Caco-2 (cell line): ENCODE measurements at regions not wholly inside any gene's neighbourhood (a gene's known extent, or its start where the extent isn't known, plus 50 kb on each side); places are given as distances from the start of the nearest gene placed in this dataset.

ENCODE experiments used
- BruUV-seq: library from RNA; stranded (reverse); fragments of 400-500 nt; replicated peaks from 2 replicates; lab custom pipeline; 2021; lab: Mats Ljungman, UMichigan
- CTCF ChIA-PET: fragments of 300-600 bp; sonication (Branson Sonifier 250); formaldehyde crosslinking; loops from one replicate; lab custom pipeline; 2022; ENCODE audit warnings: antibody characterized with exemption; lab: Charles Lee
- POLR2A ChIA-PET: fragments of 300-600 bp; sonication (Branson Sonifier 250); formaldehyde crosslinking; loops from one replicate; lab custom pipeline; 2022; ENCODE audit warnings: antibody characterized with exemption; lab: Charles Lee
- DNase-seq, 2 experiments: peaks; one replicate each; pipeline versions ENCODE4 v3.0.0 to v3.0.0-alpha.2; 2020 to 2022
- H3K27me3 ChIP-seq: replicated peaks from 2 replicates; pipeline ENCODE4 v1.6.0; 2011; ENCODE audit warnings: low read length; ENCODE audit not compliant: control insufficient read depth, insufficient read depth
- H3K36me3 ChIP-seq: 2 replicates; pipeline ENCODE4 v1.5.1; 2011; ENCODE audit warnings: low read length; ENCODE audit not compliant: control insufficient read depth, insufficient read depth
- H3K4me1 ChIP-seq: fragments of 250-450 bp; sonication (Bioruptor Pico); 2 replicates; pipeline ENCODE4 v1.5.1; 2020; ENCODE audit warnings: mild to moderate bottlenecking
- H3K4me3 ChIP-seq: 2 replicates; pipeline ENCODE4 v1.5.1; 2011; ENCODE audit warnings: low read depth, mild to moderate bottlenecking, control low read depth, low read length
- H3K9me3 ChIP-seq: fragments of 250-450 bp; sonication (Bioruptor Pico); 2 replicates; pipeline ENCODE4 v1.5.1; 2020; ENCODE audit warnings: mild to moderate bottlenecking, moderate library complexity
- H3K27ac Mint-ChIP-seq: one replicate; pipeline ENCODE4 v1.8.0; 2022; ENCODE audit warnings: mixed read lengths; ENCODE audit not compliant: unreplicated experiment
- H3K27me3 Mint-ChIP-seq: one replicate; pipeline ENCODE4 v1.8.0; 2022; ENCODE audit warnings: mixed read lengths; ENCODE audit not compliant: insufficient read depth, unreplicated experiment
- H3K36me3 Mint-ChIP-seq: one replicate; pipeline ENCODE4 v1.8.0; 2022; ENCODE audit warnings: mild to moderate bottlenecking, mixed read lengths; ENCODE audit not compliant: insufficient read depth, unreplicated experiment
- H3K4me1 Mint-ChIP-seq: one replicate; pipeline ENCODE4 v1.8.0; 2022; ENCODE audit warnings: low read depth, mixed read lengths; ENCODE audit not compliant: unreplicated experiment
- H3K4me3 Mint-ChIP-seq: one replicate; pipeline ENCODE4 v1.8.0; 2022; ENCODE audit warnings: mild to moderate bottlenecking, moderate library complexity, mixed read lengths; ENCODE audit not compliant: unreplicated experiment
- H3K9me3 Mint-ChIP-seq: one replicate; pipeline ENCODE4 v1.8.0; 2022; ENCODE audit warnings: mixed read lengths; ENCODE audit not compliant: unreplicated experiment
- intact Hi-C: fragments of 100-400 bp; cut with micrococcal nuclease; formaldehyde crosslinking; loops from one replicate; pipeline ENCODE4 v1.10.0; 2022; ENCODE audit not compliant: unreplicated experiment
- TF ChIP-seq, protein P1 (sequence below), 2 experiments: fragments of 200-600 bp in 1 of 2; IDR thresholded peaks; 1 replicate in 1 of 2; 2 replicates in 1 of 2; pipeline versions ENCODE4 v1.5.1 to v1.8.0; 2011 to 2022; ENCODE audit warnings: antibody characterized with exemption in 1 of 2, control low read depth in 1 of 2, inconsistent platforms in 1 of 2, low read depth in 1 of 2, low read length in 1 of 2, mild to moderate bottlenecking in 1 of 2, moderate library complexity in 1 of 2; ENCODE audit not compliant: insufficient read depth in 1 of 2, severe bottlenecking in 1 of 2, unreplicated experiment in 1 of 2

DNA sequence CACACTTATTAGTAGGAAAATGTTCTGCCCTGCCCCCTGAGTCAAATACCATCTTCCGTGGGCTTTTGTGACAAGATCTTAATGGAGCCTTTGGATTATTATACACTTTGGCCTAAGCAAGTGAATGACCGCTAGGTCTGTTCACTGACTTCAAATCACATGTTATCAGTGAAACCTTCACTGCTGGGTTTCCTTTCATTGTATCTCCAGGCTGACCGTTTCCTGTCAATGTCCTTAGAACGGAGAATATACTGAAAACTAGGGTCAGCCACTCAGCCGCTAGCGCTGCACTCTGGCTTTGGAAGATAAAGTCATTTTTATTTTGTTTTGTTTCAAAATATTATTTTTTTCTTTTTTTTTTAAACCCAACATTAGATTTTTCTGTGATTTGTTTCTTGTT is 107.0 kb upstream of the TLL1 start:
- H3K9me3 Mint-ChIP-seq = no peaks in the 10 kb centered on the region
- CTCF ChIA-PET = no interaction called here
- no peak overlapping the region for H3K4me3 Mint-ChIP-seq
- POLR2A ChIA-PET = no interaction called here
- H3K27me3 Mint-ChIP-seq = no peaks in the 10 kb centered on the region
- TF ChIP-seq, protein P1, sequence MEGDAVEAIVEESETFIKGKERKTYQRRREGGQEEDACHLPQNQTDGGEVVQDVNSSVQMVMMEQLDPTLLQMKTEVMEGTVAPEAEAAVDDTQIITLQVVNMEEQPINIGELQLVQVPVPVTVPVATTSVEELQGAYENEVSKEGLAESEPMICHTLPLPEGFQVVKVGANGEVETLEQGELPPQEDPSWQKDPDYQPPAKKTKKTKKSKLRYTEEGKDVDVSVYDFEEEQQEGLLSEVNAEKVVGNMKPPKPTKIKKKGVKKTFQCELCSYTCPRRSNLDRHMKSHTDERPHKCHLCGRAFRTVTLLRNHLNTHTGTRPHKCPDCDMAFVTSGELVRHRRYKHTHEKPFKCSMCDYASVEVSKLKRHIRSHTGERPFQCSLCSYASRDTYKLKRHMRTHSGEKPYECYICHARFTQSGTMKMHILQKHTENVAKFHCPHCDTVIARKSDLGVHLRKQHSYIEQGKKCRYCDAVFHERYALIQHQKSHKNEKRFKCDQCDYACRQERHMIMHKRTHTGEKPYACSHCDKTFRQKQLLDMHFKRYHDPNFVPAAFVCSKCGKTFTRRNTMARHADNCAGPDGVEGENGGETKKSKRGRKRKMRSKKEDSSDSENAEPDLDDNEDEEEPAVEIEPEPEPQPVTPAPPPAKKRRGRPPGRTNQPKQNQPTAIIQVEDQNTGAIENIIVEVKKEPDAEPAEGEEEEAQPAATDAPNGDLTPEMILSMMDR (IDR thresholded peaks at IDR 0.05; ENCODE audit: insufficient read depth in 1 of 2, low read depth in 1 of 2, low read length in 1 of 2, severe bottlenecking in 1 of 2, unreplicated experiment in 1 of 2) = no peak
- no peak for DNase-seq
- Histone ChIP-seq H3K9me3 (no peaks in the 10 kb centered on the region), H3K27me3 (no peaks in the 10 kb centered on the region), H3K4me1 (no peaks in the 10 kb centered on the region), H3K36me3 (no peaks in the 10 kb centered on the region), H3K4me3 (no peak overlapping the region)
- no peak overlapping the region for H3K27ac Mint-ChIP-seq
- no peaks in the 10 kb centered on the region for H3K36me3 Mint-ChIP-seq
- intact Hi-C loops = no loop called here
- H3K4me1 Mint-ChIP-seq = no peaks in the 10 kb centered on the region
- BruUV-seq = no TSS peak

DNA sequence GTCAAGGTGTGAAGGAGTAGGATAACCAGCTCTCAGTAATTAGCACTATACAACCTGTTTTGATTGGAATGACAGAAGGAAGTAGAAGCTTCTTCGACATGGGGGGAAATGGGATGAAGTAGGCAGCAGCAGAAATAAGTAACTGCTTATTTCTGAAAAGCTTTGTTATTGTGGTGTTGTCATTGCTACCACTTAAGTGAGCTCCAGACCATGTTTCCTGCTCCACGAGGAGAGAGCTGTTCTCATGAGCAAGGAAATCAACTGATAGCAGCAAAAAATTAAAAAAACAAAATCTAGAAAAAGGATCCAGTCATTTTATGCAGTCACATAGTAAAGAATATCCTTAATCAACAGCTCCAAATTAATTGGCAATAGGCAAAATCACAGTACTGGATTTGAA is 106.1 kb upstream of the TLL1 start:
- H3K9me3 ChIP-seq = no peaks in the 10 kb centered on the region
- Mint-ChIP-seq H3K4me1 (no peaks in the 10 kb centered on the region), H3K27me3 (no peaks in the 10 kb centered on the region), H3K27ac (no peak overlapping the region), H3K4me3 (no peak overlapping the region), H3K36me3 (no peaks in the 10 kb centered on the region), H3K9me3 (no peaks in the 10 kb centered on the region)
- TF ChIP-seq, protein P1 (IDR thresholded peaks at IDR 0.05; ENCODE audit: insufficient read depth in 1 of 2, low read depth in 1 of 2, low read length in 1 of 2, severe bottlenecking in 1 of 2, unreplicated experiment in 1 of 2) = no peak
- CTCF ChIA-PET = no interaction called here
- H3K4me1 ChIP-seq = no peaks in the 10 kb centered on the region
- H3K36me3 ChIP-seq = no peaks in the 10 kb centered on the region
- POLR2A ChIA-PET = no interaction called here
- H3K4me3 ChIP-seq = no peak overlapping the region
- no peak for DNase-seq
- no peaks in the 10 kb centered on the region for H3K27me3 ChIP-seq
- no TSS peak for BruUV-seq
- intact Hi-C loops = no loop called here

DNA sequence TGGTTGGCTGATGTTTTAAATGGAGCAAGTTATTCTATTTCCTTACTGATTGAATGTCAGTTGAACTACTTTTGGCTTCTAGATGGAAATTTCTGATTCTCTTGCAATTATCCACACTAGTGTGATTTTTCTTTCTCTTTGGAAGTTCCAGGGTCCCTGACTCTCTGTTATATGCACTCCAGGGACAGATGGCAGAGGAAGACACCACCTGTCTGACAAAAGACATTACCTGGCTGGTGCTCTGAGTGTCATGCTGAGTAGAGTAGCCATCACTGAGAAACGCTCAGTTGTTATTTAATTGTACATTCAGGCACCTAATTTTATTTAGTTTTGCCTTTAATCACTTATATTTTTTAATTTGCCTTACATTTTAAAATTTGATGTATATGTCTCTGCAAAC is 105.4 kb upstream of the TLL1 start:
- H3K36me3 ChIP-seq = no peaks in the 10 kb centered on the region
- ChIA-PET CTCF (no interaction called here), POLR2A (no interaction called here)
- TF ChIP-seq, protein P1 (IDR thresholded peaks at IDR 0.05; ENCODE audit: insufficient read depth in 1 of 2, low read depth in 1 of 2, low read length in 1 of 2, severe bottlenecking in 1 of 2, unreplicated experiment in 1 of 2) = no peak
- no peaks in the 10 kb centered on the region for H3K27me3 ChIP-seq
- no TSS peak for BruUV-seq
- H3K27me3 Mint-ChIP-seq = no peaks in the 10 kb centered on the region
- no peaks in the 10 kb centered on the region for H3K36me3 Mint-ChIP-seq
- H3K9me3 ChIP-seq = no peaks in the 10 kb centered on the region
- no peak overlapping the region for H3K27ac Mint-ChIP-seq
- H3K9me3 Mint-ChIP-seq = no peaks in the 10 kb centered on the region
- DNase-seq = no peak
- H3K4me1 ChIP-seq = no peaks in the 10 kb centered on the region
- intact Hi-C loops = no loop called here
- H3K4me1 Mint-ChIP-seq = no peaks in the 10 kb centered on the region
- H3K4me3 ChIP-seq = no peak overlapping the region
- no peak overlapping the region for H3K4me3 Mint-ChIP-seq
